RWPE2 (cell line): ENCODE measurements at regions not wholly inside any gene's neighbourhood (a gene's known extent, or its start where the extent isn't known, plus 50 kb on each side); places are given as distances from the start of the nearest gene placed in this dataset.

Experiments
- ATAC-seq: fragments of 200-7000 bp; cut with Tn5 transposase; 3 replicates; pipeline ENCODE4 v1.9.1; 2021; ENCODE audit warnings: low read depth
- DNase-seq: peaks from one replicate; pipeline ENCODE4 v3.0.0-alpha.2; 2020; ENCODE audit warnings: low spot score
- H3K27ac ChIP-seq: fragments of 450-650 bp; 2 replicates; pipeline ENCODE4 v1.5.1; 2017; ENCODE audit warnings: mild to moderate bottlenecking; ENCODE audit not compliant: poor library complexity, severe bottlenecking
- H3K27me3 ChIP-seq: fragments of 250-450 bp; sonication (Bioruptor Pico); 2 replicates; pipeline ENCODE4 v1.5.1; 2021; ENCODE audit warnings: mild to moderate bottlenecking, moderate library complexity; ENCODE audit not compliant: insufficient read depth, poor library complexity, severe bottlenecking
- H3K36me3 ChIP-seq: fragments of 250-450 bp; sonication (Bioruptor Pico); 2 replicates; pipeline ENCODE4 v1.5.1; 2020; ENCODE audit warnings: low read depth, mild to moderate bottlenecking, moderate library complexity
- H3K4me1 ChIP-seq: fragments of 250-450 bp; sonication (Bioruptor Pico); 2 replicates; pipeline ENCODE4 v1.5.1; 2021; ENCODE audit warnings: mild to moderate bottlenecking, moderate library complexity; ENCODE audit not compliant: insufficient read depth, poor library complexity, severe bottlenecking
- H3K4me3 ChIP-seq: fragments of 250-450 bp; sonication (Bioruptor Pico); 2 replicates; pipeline ENCODE4 v1.5.1; 2021; ENCODE audit warnings: mild to moderate bottlenecking, moderate library complexity; ENCODE audit not compliant: severe bottlenecking
- H3K9me3 ChIP-seq: fragments of 250-450 bp; sonication (Bioruptor Pico); 2 replicates; pipeline ENCODE4 v1.5.1; 2021; ENCODE audit warnings: mild to moderate bottlenecking, moderate library complexity; ENCODE audit not compliant: severe bottlenecking
- CTCF ChIP-seq: fragments of 450-650 bp; IDR thresholded peaks from one replicate; pipeline ENCODE4 v1.5.1; 2017; ENCODE audit warnings: mild to moderate bottlenecking, moderate library complexity; ENCODE audit not compliant: poor library complexity, severe bottlenecking

- no peaks in the 10 kb centered on the region for H3K27me3 ChIP-seq
- no peak overlapping the region for H3K27ac ChIP-seq
- H3K9me3 ChIP-seq, result no peaks in the 10 kb centered on the region
- no peak overlapping the region for H3K4me3 ChIP-seq
- DNase-seq (no peak), ATAC-seq (peak; percentile 27; the same call in 1 of the 3 replicates)
- no peaks in the 10 kb centered on the region for H3K4me1 ChIP-seq
- no peak for TF ChIP-seq CTCF
- H3K36me3 ChIP-seq, result no peaks in the 10 kb centered on the region
Observed at GRCh38 chr6:121881974-121882667, 446.7 kb downstream of the GJA1 start.

- no peaks in the 10 kb centered on the region for H3K9me3 ChIP-seq
- H3K4me3 ChIP-seq, result no peak overlapping the region
- H3K27me3 ChIP-seq, result no peaks in the 10 kb centered on the region
- DNase-seq (no peak), ATAC-seq (no peak)
- TF ChIP-seq CTCF, result no peak
- H3K36me3 ChIP-seq, result no peaks in the 10 kb centered on the region
- H3K27ac ChIP-seq, result no peak overlapping the region
- H3K4me1 ChIP-seq, result no peaks in the 10 kb centered on the region
Observed at GRCh38 chr6:121884091-121884490, 448.6 kb downstream of the GJA1 start.

- no peak for DNase-seq
- no peak overlapping the region for H3K4me3 ChIP-seq
- H3K4me1 ChIP-seq, result no peaks in the 10 kb centered on the region
- ATAC-seq, result no peak
- no peaks in the 10 kb centered on the region for H3K27me3 ChIP-seq
- H3K27ac ChIP-seq, result no peak overlapping the region
- no peak for TF ChIP-seq CTCF
- H3K36me3 ChIP-seq, result no peaks in the 10 kb centered on the region
- H3K9me3 ChIP-seq, result no peaks in the 10 kb centered on the region
Observed at GRCh38 chr6:121884620-121885019, 449.2 kb downstream of the GJA1 start.

- H3K36me3 ChIP-seq, result no peaks in the 10 kb centered on the region
- TF ChIP-seq CTCF, result no peak
- no peaks in the 10 kb centered on the region for H3K27me3 ChIP-seq
- no peak for DNase-seq
- ATAC-seq, result no peak; the same call in 2 of the 3 replicates
- H3K4me3 ChIP-seq, result no peak overlapping the region
- no peaks in the 10 kb centered on the region for H3K9me3 ChIP-seq
- H3K4me1 ChIP-seq, result no peaks in the 10 kb centered on the region
- no peak overlapping the region for H3K27ac ChIP-seq
Observed at GRCh38 chr6:121885399-121886152, 450.1 kb downstream of the GJA1 start.

- Histone ChIP-seq H3K27ac (no peak overlapping the region), H3K4me1 (no peaks in the 10 kb centered on the region), H3K36me3 (no peaks in the 10 kb centered on the region), H3K9me3 (no peaks in the 10 kb centered on the region), H3K27me3 (no peaks in the 10 kb centered on the region), H3K4me3 (no peak overlapping the region)
- DNase-seq, result no peak
- TF ChIP-seq CTCF, result no peak
- no peak for ATAC-seq
Observed at GRCh38 chr6:121886223-121886830, 450.9 kb downstream of the GJA1 start.
